ENCODE measurements at regions not wholly inside any gene's neighbourhood (a gene's known extent, or its start where the extent isn't known, plus 50 kb on each side); places are given as distances from the start of the nearest gene placed in this dataset.

- Histone ChIP-seq H3K27me3 (ENCODE audit: low read depth, low read length) (no peaks in the 10 kb centered on the region), H3K79me2 (ENCODE audit: low read length) (no peaks in the 10 kb centered on the region), H3K4me3 (ENCODE audit: low read length) (no peak overlapping the region), H3K4me2 (ENCODE audit: low read length) (no peak overlapping the region), H3K9ac (ENCODE audit: low read length) (no peak overlapping the region), H2AFZ (ENCODE audit: low read depth, low read length) (no peak overlapping the region), H4K20me1 (ENCODE audit: insufficient read depth, low read length) (no peaks in the 10 kb centered on the region), H3K36me3 (replicated peaks; ENCODE audit: low read depth, low read length) (peaks cover 6% of the 10 kb centered on the region), H3K27ac (ENCODE audit: low read length) (no peak overlapping the region), H3K9me3 (ENCODE audit: insufficient read depth, low read length) (peaks cover 8% of the 10 kb centered on the region), H3K4me1 (ENCODE audit: low read length) (peaks cover 44% of the 10 kb centered on the region)
- TF ChIP-seq EZH2phosphoT487 (IDR thresholded peaks at IDR 0.05; ENCODE audit: low read depth) (no peak), CTCF (IDR thresholded peaks at IDR 0.05; ENCODE audit: low read depth, low read length) (no peak)
Observed at GRCh38 chr1:221801251-221801661, 59.4 kb upstream of the DUSP10 start.

GRCh38 chr1:221800831-221801230 lies 58.9 kb upstream of the DUSP10 start:
- H3K9me3 ChIP-seq (ENCODE audit: insufficient read depth, low read length): peaks cover 8% of the 10 kb centered on the region
- no peak overlapping the region for H2AFZ ChIP-seq (ENCODE audit: low read depth, low read length)
- H3K4me3 ChIP-seq (ENCODE audit: low read length): no peak overlapping the region
- TF ChIP-seq EZH2phosphoT487 (IDR thresholded peaks at IDR 0.05; ENCODE audit: low read depth) (no peak), CTCF (IDR thresholded peaks at IDR 0.05; ENCODE audit: low read depth, low read length) (no peak)
- H3K36me3 ChIP-seq (replicated peaks; ENCODE audit: low read depth, low read length): peaks cover 6% of the 10 kb centered on the region
- no peaks in the 10 kb centered on the region for H3K27me3 ChIP-seq (ENCODE audit: low read depth, low read length)
- H3K27ac ChIP-seq (ENCODE audit: low read length): no peak overlapping the region
- no peaks in the 10 kb centered on the region for H4K20me1 ChIP-seq (ENCODE audit: insufficient read depth, low read length)
- H3K4me1 ChIP-seq (ENCODE audit: low read length): peaks cover 40% of the 10 kb centered on the region
- no peak overlapping the region for H3K9ac ChIP-seq (ENCODE audit: low read length)
- H3K4me2 ChIP-seq (ENCODE audit: low read length): no peak overlapping the region
- H3K79me2 ChIP-seq (ENCODE audit: low read length): no peaks in the 10 kb centered on the region

GRCh38 chr1:221797506-221797905 lies 55.6 kb upstream of the DUSP10 start:
- Histone ChIP-seq H3K4me1 (ENCODE audit: low read length) (peaks cover 39% of the 10 kb centered on the region), H2AFZ (ENCODE audit: low read depth, low read length) (no peak overlapping the region), H3K79me2 (ENCODE audit: low read length) (no peaks in the 10 kb centered on the region), H3K27me3 (ENCODE audit: low read depth, low read length) (no peaks in the 10 kb centered on the region), H3K27ac (ENCODE audit: low read length) (no peak overlapping the region), H3K4me3 (ENCODE audit: low read length) (no peak overlapping the region), H4K20me1 (ENCODE audit: insufficient read depth, low read length) (no peaks in the 10 kb centered on the region), H3K9ac (ENCODE audit: low read length) (no peak overlapping the region), H3K9me3 (ENCODE audit: insufficient read depth, low read length) (peaks cover 8% of the 10 kb centered on the region), H3K36me3 (replicated peaks; ENCODE audit: low read depth, low read length) (peaks cover 11% of the 10 kb centered on the region), H3K4me2 (ENCODE audit: low read length) (no peak overlapping the region)
- TF ChIP-seq CTCF (IDR thresholded peaks at IDR 0.05; ENCODE audit: low read depth, low read length): no peak
- TF ChIP-seq EZH2phosphoT487 (IDR thresholded peaks at IDR 0.05; ENCODE audit: low read depth): no peak

GRCh38 chr1:221796700-221797099 lies 54.8 kb upstream of the DUSP10 start:
- Histone ChIP-seq H3K79me2 (ENCODE audit: low read length) (no peaks in the 10 kb centered on the region), H3K4me1 (ENCODE audit: low read length) (peaks cover 38% of the 10 kb centered on the region), H3K27me3 (ENCODE audit: low read depth, low read length) (no peaks in the 10 kb centered on the region), H3K27ac (ENCODE audit: low read length) (no peak overlapping the region), H3K9ac (ENCODE audit: low read length) (no peak overlapping the region), H3K4me2 (ENCODE audit: low read length) (no peak overlapping the region), H3K4me3 (ENCODE audit: low read length) (no peak overlapping the region), H3K36me3 (replicated peaks; ENCODE audit: low read depth, low read length) (peaks cover 11% of the 10 kb centered on the region), H3K9me3 (ENCODE audit: insufficient read depth, low read length) (peaks cover 8% of the 10 kb centered on the region), H2AFZ (ENCODE audit: low read depth, low read length) (no peak overlapping the region), H4K20me1 (ENCODE audit: insufficient read depth, low read length) (no peaks in the 10 kb centered on the region)
- no peak for TF ChIP-seq CTCF (IDR thresholded peaks at IDR 0.05; ENCODE audit: low read depth, low read length)
